ENCODE measurements at regions not wholly inside any gene's neighbourhood (a gene's known extent, or its start where the extent isn't known, plus 50 kb on each side); places are given as distances from the start of the nearest gene placed in this dataset.

DNA sequence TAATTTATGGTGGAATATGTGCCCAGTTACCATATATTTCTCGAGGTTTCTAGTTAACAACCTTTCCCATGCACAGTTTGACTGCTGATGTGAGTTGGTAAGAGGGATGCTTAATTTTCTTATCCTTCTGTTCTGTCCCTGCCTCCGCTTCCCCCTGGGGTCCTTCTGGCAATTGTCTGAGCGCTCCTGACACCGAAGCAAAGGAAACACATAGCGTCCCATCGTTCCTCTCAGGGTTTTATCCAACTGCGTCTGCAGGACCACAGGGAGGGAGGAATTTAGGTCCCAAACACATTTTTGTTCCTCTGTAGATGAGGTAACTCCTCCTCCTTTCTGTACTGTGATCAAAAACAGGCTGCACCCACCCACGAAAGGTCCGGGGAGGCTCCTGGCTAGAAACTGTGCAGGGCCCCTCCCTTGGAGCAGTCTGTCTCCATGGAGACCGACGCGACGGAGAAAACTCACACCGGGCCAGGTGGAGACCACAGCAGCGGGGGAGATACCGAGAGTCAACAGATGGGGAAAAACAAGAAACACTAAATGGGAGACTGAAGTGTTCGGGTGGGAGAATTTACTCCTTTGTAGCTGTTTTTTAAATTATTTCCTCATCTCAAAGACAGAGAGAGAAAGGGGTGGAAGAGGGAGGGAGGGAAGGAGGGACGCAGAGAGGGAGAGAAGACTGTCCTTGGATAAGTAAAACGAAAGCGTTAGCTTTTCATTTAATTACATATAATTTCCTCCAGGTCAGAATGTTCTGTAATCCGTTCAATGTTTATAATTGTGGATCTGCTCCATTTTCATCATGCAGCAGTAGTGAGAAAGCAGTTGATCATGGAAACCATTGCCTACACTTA is 191.8 kb upstream of the NBEA start:
- H3K27ac ChIP-seq = no peak overlapping the region
- H3K9me2 ChIP-seq (ENCODE audit: insufficient read depth) = no peaks in the 10 kb centered on the region
- POLR2A ChIA-PET (ENCODE audit: unreplicated experiment) = no interaction called here
- H3K79me2 ChIP-seq (ENCODE audit: low read depth) = no peaks in the 10 kb centered on the region
- no peaks in the 10 kb centered on the region for H3K27me3 ChIP-seq (ENCODE audit: insufficient read depth, low read depth)
- no TSS peak for BruUV-seq (replicated peaks)
- H3K36me3 ChIP-seq (ENCODE audit: low read depth) = no peaks in the 10 kb centered on the region
- no peaks in the 10 kb centered on the region for H3F3A ChIP-seq (ENCODE audit: insufficient read depth, low read depth)
- no peak for TF ChIP-seq CTCF (conservative IDR thresholded peaks at IDR 0.05)
- no peak for TF ChIP-seq EZH2 (IDR thresholded peaks at IDR 0.05; ENCODE audit: low read depth)
- CTCF ChIA-PET = interaction anchor here (0.6 kb wide), 1 partner anchor 91 kb away, joined by 4 read pairs; no protein-coding TSS in a partner anchor
- H4K20me1 ChIP-seq (ENCODE audit: insufficient read depth) = no peaks in the 10 kb centered on the region
- H3K4me1 ChIP-seq (replicated peaks; ENCODE audit: insufficient read depth) = no peaks in the 10 kb centered on the region
- no peak for DNase-seq
- H2AFZ ChIP-seq = no peak overlapping the region
- intact Hi-C loops (cut with micrococcal nuclease; ENCODE audit: unreplicated experiment) = no loop called here
- no peak overlapping the region for H3K4me2 ChIP-seq
- H3K9me3 ChIP-seq (ENCODE audit: insufficient read depth, low read depth) = no peaks in the 10 kb centered on the region; the same call in 1 of the 2 replicates
- H3K4me3 ChIP-seq = no peak overlapping the region

GRCh38 chr13:34751044-34751443 is 191.0 kb upstream of the NBEA start:
- H3K4me2 ChIP-seq = no peak overlapping the region
- no TSS peak for BruUV-seq (replicated peaks)

GRCh38 chr13:34751492-34751891 is 190.6 kb upstream of the NBEA start:
- Histone ChIP-seq H3K27me3 (ENCODE audit: insufficient read depth, low read depth) (no peaks in the 10 kb centered on the region), H3K9me3 (ENCODE audit: insufficient read depth, low read depth) (no peaks in the 10 kb centered on the region; the same call in 1 of the 2 replicates), H3K9me2 (ENCODE audit: insufficient read depth) (no peaks in the 10 kb centered on the region), H3K36me3 (ENCODE audit: low read depth) (no peaks in the 10 kb centered on the region), H3K4me2 (no peak overlapping the region), H3F3A (ENCODE audit: insufficient read depth, low read depth) (no peaks in the 10 kb centered on the region), H3K4me3 (no peak overlapping the region), H3K27ac (no peak overlapping the region), H4K20me1 (ENCODE audit: insufficient read depth) (no peaks in the 10 kb centered on the region), H3K4me1 (replicated peaks; ENCODE audit: insufficient read depth) (no peaks in the 10 kb centered on the region), H3K79me2 (ENCODE audit: low read depth) (no peaks in the 10 kb centered on the region), H2AFZ (no peak overlapping the region)
- intact Hi-C loops (cut with micrococcal nuclease; ENCODE audit: unreplicated experiment) = no loop called here
- no peak for DNase-seq
- CTCF ChIA-PET = no interaction called here
- TF ChIP-seq CTCF (conservative IDR thresholded peaks at IDR 0.05) (no peak), EZH2 (IDR thresholded peaks at IDR 0.05; ENCODE audit: low read depth) (no peak)
- POLR2A ChIA-PET (ENCODE audit: unreplicated experiment) = no interaction called here
- no TSS peak for BruUV-seq (replicated peaks)

More at GRCh38 chr13:34751044-34751443, 191.0 kb upstream of the NBEA start:
- CTCF ChIA-PET = no interaction called here
- Histone ChIP-seq H3K4me1 (replicated peaks; ENCODE audit: insufficient read depth) (no peaks in the 10 kb centered on the region), H3K27ac (no peak overlapping the region), H3K9me3 (ENCODE audit: insufficient read depth, low read depth) (no peaks in the 10 kb centered on the region; the same call in 1 of the 2 replicates), H3K36me3 (ENCODE audit: low read depth) (no peaks in the 10 kb centered on the region), H3K4me3 (no peak overlapping the region), H2AFZ (no peak overlapping the region), H3F3A (ENCODE audit: insufficient read depth, low read depth) (no peaks in the 10 kb centered on the region), H3K27me3 (ENCODE audit: insufficient read depth, low read depth) (no peaks in the 10 kb centered on the region), H3K9me2 (ENCODE audit: insufficient read depth) (no peaks in the 10 kb centered on the region), H3K79me2 (ENCODE audit: low read depth) (no peaks in the 10 kb centered on the region), H4K20me1 (ENCODE audit: insufficient read depth) (no peaks in the 10 kb centered on the region)
- intact Hi-C loops (cut with micrococcal nuclease; ENCODE audit: unreplicated experiment) = no loop called here
- DNase-seq = no peak
- POLR2A ChIA-PET (ENCODE audit: unreplicated experiment) = no interaction called here
- TF ChIP-seq CTCF (conservative IDR thresholded peaks at IDR 0.05) = no peak
- TF ChIP-seq EZH2 (IDR thresholded peaks at IDR 0.05; ENCODE audit: low read depth) = no peak
